ENCODE measurements at regions not wholly inside any gene's neighbourhood (a gene's known extent, or its start where the extent isn't known, plus 50 kb on each side); places are given as distances from the start of the nearest gene placed in this dataset.

DNA sequence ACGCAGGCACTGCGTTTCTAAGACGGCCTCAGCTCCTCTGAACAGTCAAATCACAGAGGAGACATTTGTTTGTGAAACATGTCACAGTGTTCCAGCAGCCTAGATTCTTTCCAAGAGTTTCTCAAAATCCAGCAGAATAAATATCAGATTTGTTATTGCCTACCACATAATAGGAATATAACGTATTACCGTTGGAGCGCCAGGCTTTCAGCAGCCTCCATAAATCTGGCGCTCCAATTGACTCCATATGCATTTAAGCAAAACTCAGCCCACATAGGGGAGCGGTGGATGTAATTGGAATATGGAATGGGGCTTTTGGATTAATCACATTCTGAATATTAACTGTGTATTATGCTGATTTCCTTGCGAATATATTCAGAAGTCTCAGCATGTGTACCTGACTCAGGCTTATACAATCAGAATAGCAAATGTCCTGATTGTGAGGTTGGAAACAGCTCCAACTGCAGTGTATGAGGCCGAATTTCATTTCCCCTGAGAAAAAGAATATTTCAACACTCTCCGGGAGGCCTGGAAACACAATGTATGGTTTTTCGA is 174.0 kb downstream of the ASCL4 start:
- no peak overlapping the region for H3K27ac ChIP-seq (ENCODE audit: low read length)
- no peak for TF ChIP-seq EZH2phosphoT487 (IDR thresholded peaks at IDR 0.05; ENCODE audit: low read depth)
- TF ChIP-seq, protein P1, sequence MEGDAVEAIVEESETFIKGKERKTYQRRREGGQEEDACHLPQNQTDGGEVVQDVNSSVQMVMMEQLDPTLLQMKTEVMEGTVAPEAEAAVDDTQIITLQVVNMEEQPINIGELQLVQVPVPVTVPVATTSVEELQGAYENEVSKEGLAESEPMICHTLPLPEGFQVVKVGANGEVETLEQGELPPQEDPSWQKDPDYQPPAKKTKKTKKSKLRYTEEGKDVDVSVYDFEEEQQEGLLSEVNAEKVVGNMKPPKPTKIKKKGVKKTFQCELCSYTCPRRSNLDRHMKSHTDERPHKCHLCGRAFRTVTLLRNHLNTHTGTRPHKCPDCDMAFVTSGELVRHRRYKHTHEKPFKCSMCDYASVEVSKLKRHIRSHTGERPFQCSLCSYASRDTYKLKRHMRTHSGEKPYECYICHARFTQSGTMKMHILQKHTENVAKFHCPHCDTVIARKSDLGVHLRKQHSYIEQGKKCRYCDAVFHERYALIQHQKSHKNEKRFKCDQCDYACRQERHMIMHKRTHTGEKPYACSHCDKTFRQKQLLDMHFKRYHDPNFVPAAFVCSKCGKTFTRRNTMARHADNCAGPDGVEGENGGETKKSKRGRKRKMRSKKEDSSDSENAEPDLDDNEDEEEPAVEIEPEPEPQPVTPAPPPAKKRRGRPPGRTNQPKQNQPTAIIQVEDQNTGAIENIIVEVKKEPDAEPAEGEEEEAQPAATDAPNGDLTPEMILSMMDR (IDR thresholded peaks at IDR 0.05; ENCODE audit: low read depth, low read length), result no peak
- no peaks in the 10 kb centered on the region for H3K4me1 ChIP-seq (ENCODE audit: low read length)
- H3K9ac ChIP-seq (ENCODE audit: low read length), result no peak overlapping the region
- H2AFZ ChIP-seq (ENCODE audit: low read depth, low read length), result no peak overlapping the region
- H3K79me2 ChIP-seq (ENCODE audit: low read length), result no peaks in the 10 kb centered on the region
- peaks cover 42% of the 10 kb centered on the region for H3K27me3 ChIP-seq (ENCODE audit: low read depth, low read length)
- no peaks in the 10 kb centered on the region for H3K36me3 ChIP-seq (replicated peaks; ENCODE audit: low read depth, low read length)
- no peaks in the 10 kb centered on the region for H4K20me1 ChIP-seq (ENCODE audit: insufficient read depth, low read length)
- no peaks in the 10 kb centered on the region for H3K9me3 ChIP-seq (ENCODE audit: insufficient read depth, low read length)
- no peak overlapping the region for H3K4me3 ChIP-seq (ENCODE audit: low read length)
- no peak overlapping the region for H3K4me2 ChIP-seq (ENCODE audit: low read length)

DNA sequence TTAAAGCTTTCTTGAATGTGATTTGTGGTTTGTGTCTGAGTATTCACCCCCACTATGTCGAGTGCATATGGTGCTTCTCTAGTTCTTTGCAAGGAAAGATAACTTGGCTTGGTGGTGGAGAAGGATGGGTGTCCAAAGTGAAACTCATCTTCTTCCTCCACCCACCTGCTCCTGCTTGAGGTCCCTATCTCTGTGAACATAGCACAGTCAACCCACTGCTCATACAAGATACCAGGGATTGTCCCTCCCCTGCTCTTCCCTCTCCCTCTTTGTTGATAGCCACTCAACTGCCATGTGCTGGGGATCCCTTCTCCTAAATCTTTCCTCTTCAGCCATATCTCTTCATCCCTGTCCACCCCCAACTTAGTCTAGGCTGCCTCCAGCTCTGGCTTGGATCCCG is 176.5 kb downstream of the ASCL4 start:
- no peak overlapping the region for H3K4me2 ChIP-seq (ENCODE audit: low read length)
- H3K9me3 ChIP-seq (ENCODE audit: insufficient read depth, low read length), result no peaks in the 10 kb centered on the region
- peaks cover 30% of the 10 kb centered on the region for H3K27me3 ChIP-seq (ENCODE audit: low read depth, low read length)
- no peak overlapping the region for H3K4me3 ChIP-seq (ENCODE audit: low read length)
- H3K36me3 ChIP-seq (replicated peaks; ENCODE audit: low read depth, low read length), result no peaks in the 10 kb centered on the region
- no peak overlapping the region for H3K9ac ChIP-seq (ENCODE audit: low read length)
- H2AFZ ChIP-seq (ENCODE audit: low read depth, low read length), result no peak overlapping the region
- no peaks in the 10 kb centered on the region for H3K4me1 ChIP-seq (ENCODE audit: low read length)
- TF ChIP-seq, protein P1 (IDR thresholded peaks at IDR 0.05; ENCODE audit: low read depth, low read length), result no peak
- TF ChIP-seq EZH2phosphoT487 (IDR thresholded peaks at IDR 0.05; ENCODE audit: low read depth), result no peak
- no peaks in the 10 kb centered on the region for H3K79me2 ChIP-seq (ENCODE audit: low read length)
- no peaks in the 10 kb centered on the region for H4K20me1 ChIP-seq (ENCODE audit: insufficient read depth, low read length)
- H3K27ac ChIP-seq (ENCODE audit: low read length), result no peak overlapping the region

DNA sequence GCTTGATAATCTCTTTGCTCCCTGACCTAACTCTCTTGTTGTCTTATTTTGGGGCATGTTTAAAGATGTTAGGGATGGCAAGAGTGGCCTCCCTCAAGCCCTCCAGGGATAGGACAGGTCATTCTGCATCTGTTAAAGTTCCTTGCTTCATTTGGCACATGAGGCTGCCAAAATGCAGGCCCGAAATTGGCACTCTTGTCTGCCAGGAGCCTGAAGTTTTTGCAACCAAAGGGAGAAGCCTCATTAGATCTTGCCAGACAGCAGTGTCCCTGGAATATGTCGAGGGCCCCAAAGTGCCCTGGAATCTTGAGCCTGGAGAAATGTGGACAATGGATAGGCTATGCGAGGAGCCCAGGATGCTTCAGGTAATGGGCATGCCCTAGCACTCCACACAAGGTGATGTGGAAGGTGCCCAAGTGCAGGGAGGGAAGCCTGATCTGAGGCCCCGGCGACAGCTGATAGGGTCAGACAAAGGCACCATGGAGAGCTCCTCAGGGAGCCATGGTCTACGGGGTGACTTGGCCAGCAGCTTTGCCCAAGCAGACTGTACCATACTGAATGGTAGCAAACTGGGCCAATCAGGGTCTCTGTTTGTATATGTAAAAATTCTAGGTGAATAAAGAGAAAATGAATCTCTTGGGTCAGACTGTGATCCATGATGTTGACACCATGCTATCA is 173.0 kb upstream of the WSCD2 start:
- TF ChIP-seq, protein P1 (IDR thresholded peaks at IDR 0.05; ENCODE audit: low read depth, low read length), result no peak
- TF ChIP-seq EZH2phosphoT487 (IDR thresholded peaks at IDR 0.05; ENCODE audit: low read depth), result no peak
- no peak overlapping the region for H3K9ac ChIP-seq (ENCODE audit: low read length)
- peaks cover 16% of the 10 kb centered on the region; the same call in 1 of the 2 replicates for H3K27me3 ChIP-seq (ENCODE audit: low read depth, low read length)
- H3K4me3 ChIP-seq (ENCODE audit: low read length), result no peak overlapping the region
- no peaks in the 10 kb centered on the region for H3K79me2 ChIP-seq (ENCODE audit: low read length)
- H4K20me1 ChIP-seq (ENCODE audit: insufficient read depth, low read length), result no peaks in the 10 kb centered on the region
- no peak overlapping the region for H2AFZ ChIP-seq (ENCODE audit: low read depth, low read length)
- H3K4me2 ChIP-seq (ENCODE audit: low read length), result no peak overlapping the region
- H3K27ac ChIP-seq (ENCODE audit: low read length), result no peak overlapping the region
- no peaks in the 10 kb centered on the region for H3K36me3 ChIP-seq (replicated peaks; ENCODE audit: low read depth, low read length)
- H3K4me1 ChIP-seq (ENCODE audit: low read length), result no peaks in the 10 kb centered on the region
- H3K9me3 ChIP-seq (ENCODE audit: insufficient read depth, low read length), result no peaks in the 10 kb centered on the region

DNA sequence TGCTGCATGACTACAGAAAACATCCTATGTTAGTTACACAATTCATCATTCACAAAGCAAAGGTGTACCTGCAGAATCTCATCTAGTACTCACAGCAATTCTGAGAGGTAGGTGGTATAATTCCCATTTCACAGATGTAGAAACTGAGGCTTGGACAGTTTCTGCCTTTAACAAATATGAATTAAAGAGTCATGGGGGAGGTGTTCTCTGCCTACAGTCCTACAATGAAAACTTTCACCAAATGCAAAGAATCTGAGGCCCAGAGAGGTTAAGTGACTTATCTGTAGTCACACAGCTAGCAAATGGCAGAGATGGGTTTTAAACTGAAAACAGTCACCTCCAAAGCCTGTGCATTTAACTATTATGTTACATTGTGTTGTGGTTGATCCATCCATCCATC is 171.6 kb upstream of the WSCD2 start:
- H3K4me2 ChIP-seq (ENCODE audit: low read length), result no peak overlapping the region
- no peaks in the 10 kb centered on the region for H3K4me1 ChIP-seq (ENCODE audit: low read length)
- H3K36me3 ChIP-seq (replicated peaks; ENCODE audit: low read depth, low read length), result no peaks in the 10 kb centered on the region
- peaks cover 16% of the 10 kb centered on the region; the same call in 1 of the 2 replicates for H3K27me3 ChIP-seq (ENCODE audit: low read depth, low read length)
- H3K4me3 ChIP-seq (ENCODE audit: low read length), result no peak overlapping the region
- H4K20me1 ChIP-seq (ENCODE audit: insufficient read depth, low read length), result no peaks in the 10 kb centered on the region
- TF ChIP-seq, protein P1 (IDR thresholded peaks at IDR 0.05; ENCODE audit: low read depth, low read length), result no peak
- no peak for TF ChIP-seq EZH2phosphoT487 (IDR thresholded peaks at IDR 0.05; ENCODE audit: low read depth)
- H3K79me2 ChIP-seq (ENCODE audit: low read length), result no peaks in the 10 kb centered on the region
- H2AFZ ChIP-seq (ENCODE audit: low read depth, low read length), result no peak overlapping the region
- no peaks in the 10 kb centered on the region for H3K9me3 ChIP-seq (ENCODE audit: insufficient read depth, low read length)
- H3K9ac ChIP-seq (ENCODE audit: low read length), result no peak overlapping the region
- H3K27ac ChIP-seq (ENCODE audit: low read length), result no peak overlapping the region
